Vagina (tissue), 2 donors: ENCODE measurements at regions not wholly inside any gene's neighbourhood (a gene's known extent, or its start where the extent isn't known, plus 50 kb on each side); places are given as distances from the start of the nearest gene placed in this dataset.

Experiments
- DNase-seq, 2 donors: peaks; one replicate each; pipeline ENCODE4 v3.0.0-alpha.2; 2017; ENCODE audit errors: extremely low spot score in 2 of 2
- H3K27ac ChIP-seq: fragments of 200-600 bp; sonication (generic); one replicate; pipeline ENCODE4 v1.5.1; 2019
- H3K27me3 ChIP-seq: fragments of 200-600 bp; sonication (generic); one replicate; pipeline ENCODE4 v1.5.1; 2019
- H3K36me3 ChIP-seq, 2 donors: fragments of 200-600 bp; sonication (generic); one replicate each; pipeline ENCODE4 v1.5.1; 2017 to 2019
- H3K4me1 ChIP-seq: fragments of 200-600 bp; sonication (generic); one replicate; pipeline ENCODE4 v1.5.1; 2019
- H3K4me3 ChIP-seq, 2 donors: fragments of 200-600 bp; sonication (generic); 1 replicate in 1 of 2; 2 replicates in 1 of 2; pipeline ENCODE4 v1.5.1; 2016 to 2019
- H3K9me3 ChIP-seq: fragments of 200-600 bp; sonication (generic); one replicate; pipeline ENCODE4 v1.5.1; 2019
- CTCF ChIP-seq, 3 experiments: fragments of 450-650 bp in 2 of 3; fragments of 200-600 bp in 1 of 3; sonication (generic) in 1 of 3; IDR thresholded peaks; one replicate each; pipeline ENCODE4 v1.5.1; 2017 to 2019; ENCODE audit warnings: antibody characterized with exemption in 3 of 3, mild to moderate bottlenecking in 2 of 3, moderate library complexity in 2 of 3
- POLR2A ChIP-seq, 2 donors: fragments of 450-650 bp; IDR thresholded peaks; one replicate each; pipeline ENCODE4 v1.6.1; 2017; ENCODE audit warnings: antibody characterized with exemption in 2 of 2, mild to moderate bottlenecking in 2 of 2, moderate library complexity in 2 of 2
- POLR2AphosphoS5 ChIP-seq, 2 donors: sonication (generic); formaldehyde crosslinking; IDR thresholded peaks; one replicate each; pipeline ENCODE4 v1.9.0; 2017; ENCODE audit warnings: antibody characterized with exemption in 2 of 2, mild to moderate bottlenecking in 2 of 2, low read depth in 1 of 2; ENCODE audit not compliant: insufficient read depth in 1 of 2
- intact Hi-C: fragments of 100-400 bp; cut with DNase I; formaldehyde crosslinking; loops from one replicate; pipeline ENCODE4 v1.15.1; 2023

- TF ChIP-seq POLR2A (IDR thresholded peaks at IDR 0.05) (no peak), CTCF (IDR thresholded peaks at IDR 0.05) (no peak), POLR2AphosphoS5 (IDR thresholded peaks at IDR 0.05; ENCODE audit: insufficient read depth in 1 of 2, low read depth in 1 of 2) (no peak)
- Histone ChIP-seq H3K4me1 (no peaks in the 10 kb centered on the region), H3K9me3 (no peaks in the 10 kb centered on the region), H3K36me3 (no peaks in the 10 kb centered on the region), H3K27me3 (no peaks in the 10 kb centered on the region), H3K4me3 (no peak overlapping the region), H3K27ac (no peak overlapping the region)
- intact Hi-C loops: no loop called here
- no peak for DNase-seq
Measured at GRCh38 chr2:193250389-193250788, 1055.7 kb upstream of the TMEFF2 start.

GRCh38 chr2:193240752-193241151 lies 1046.0 kb upstream of the TMEFF2 start:
- Histone ChIP-seq H3K27me3 (no peaks in the 10 kb centered on the region), H3K27ac (no peak overlapping the region), H3K36me3 (no peaks in the 10 kb centered on the region), H3K9me3 (no peaks in the 10 kb centered on the region), H3K4me3 (no peak overlapping the region), H3K4me1 (no peaks in the 10 kb centered on the region)
- no peak for DNase-seq
- intact Hi-C loops: no loop called here
- TF ChIP-seq CTCF (IDR thresholded peaks at IDR 0.05) (no peak), POLR2A (IDR thresholded peaks at IDR 0.05) (no peak), POLR2AphosphoS5 (IDR thresholded peaks at IDR 0.05; ENCODE audit: insufficient read depth in 1 of 2, low read depth in 1 of 2) (no peak)

GRCh38 chr2:193231634-193232033 lies 1036.9 kb upstream of the TMEFF2 start:
- DNase-seq: no peak
- H3K9me3 ChIP-seq: no peaks in the 10 kb centered on the region

GRCh38 chr2:193228276-193228675 lies 1033.5 kb upstream of the TMEFF2 start:
- intact Hi-C loops: no loop called here
- H3K27me3 ChIP-seq: no peaks in the 10 kb centered on the region

More at GRCh38 chr2:193231634-193232033, 1036.9 kb upstream of the TMEFF2 start:
- H3K4me1 ChIP-seq: no peaks in the 10 kb centered on the region
- no peak for TF ChIP-seq POLR2AphosphoS5 (IDR thresholded peaks at IDR 0.05; ENCODE audit: insufficient read depth in 1 of 2, low read depth in 1 of 2)
- no peak for TF ChIP-seq CTCF (IDR thresholded peaks at IDR 0.05)
- TF ChIP-seq POLR2A (IDR thresholded peaks at IDR 0.05): no peak
- no peak overlapping the region for H3K27ac ChIP-seq
- no peak overlapping the region for H3K4me3 ChIP-seq
- H3K36me3 ChIP-seq: no peaks in the 10 kb centered on the region
- H3K27me3 ChIP-seq: no peaks in the 10 kb centered on the region
- intact Hi-C loops: no loop called here

GRCh38 chr2:193222454-193222853 lies 1027.7 kb upstream of the TMEFF2 start:
- Histone ChIP-seq H3K9me3 (no peaks in the 10 kb centered on the region), H3K4me1 (no peaks in the 10 kb centered on the region), H3K27me3 (no peaks in the 10 kb centered on the region), H3K27ac (no peak overlapping the region), H3K36me3 (no peaks in the 10 kb centered on the region), H3K4me3 (no peak overlapping the region)
- TF ChIP-seq CTCF (IDR thresholded peaks at IDR 0.05) (no peak), POLR2AphosphoS5 (IDR thresholded peaks at IDR 0.05; ENCODE audit: insufficient read depth in 1 of 2, low read depth in 1 of 2) (no peak)
- DNase-seq: no peak
- intact Hi-C loops: no loop called here

More at GRCh38 chr2:193228276-193228675, 1033.5 kb upstream of the TMEFF2 start:
- no peak overlapping the region for H3K4me3 ChIP-seq
- TF ChIP-seq POLR2AphosphoS5 (IDR thresholded peaks at IDR 0.05; ENCODE audit: insufficient read depth in 1 of 2, low read depth in 1 of 2) (no peak), CTCF (IDR thresholded peaks at IDR 0.05) (no peak), POLR2A (IDR thresholded peaks at IDR 0.05) (no peak)
- no peak overlapping the region for H3K27ac ChIP-seq
- H3K4me1 ChIP-seq: no peaks in the 10 kb centered on the region
- no peaks in the 10 kb centered on the region for H3K36me3 ChIP-seq
- H3K9me3 ChIP-seq: no peaks in the 10 kb centered on the region
- DNase-seq: no peak
